HG02571 (cell line): ENCODE measurements at regions not wholly inside any gene's neighbourhood (a gene's known extent, or its start where the extent isn't known, plus 50 kb on each side); places are given as distances from the start of the nearest gene placed in this dataset.

Experiments
- ATAC-seq: cut with Tn5 transposase; IDR thresholded peaks from one replicate; pipeline ENCODE4 v1.9.1; 2021; ENCODE audit warnings: mild to moderate bottlenecking, moderate library complexity; ENCODE audit not compliant: unreplicated experiment

GRCh38 chr1:95369985-95370690 lies 136.1 kb downstream of the RWDD3 start:
- ATAC-seq = no peak

- no peak for ATAC-seq
Observed at GRCh38 chr1:95370691-95371562, 136.9 kb downstream of the RWDD3 start.

GRCh38 chr1:95371666-95372282 lies 137.8 kb downstream of the RWDD3 start:
- ATAC-seq = no peak

GRCh38 chr1:95375174-95375573 lies 141.2 kb downstream of the RWDD3 start:
- ATAC-seq = no peak

GRCh38 chr1:95380909-95381308 lies 146.9 kb downstream of the RWDD3 start:
- no peak for ATAC-seq

- no peak for ATAC-seq
Observed at GRCh38 chr1:95382000-95382786, 148.2 kb downstream of the RWDD3 start.

GRCh38 chr1:95383111-95383510 lies 149.1 kb downstream of the RWDD3 start:
- no peak for ATAC-seq

- ATAC-seq = no peak
Observed at GRCh38 chr1:95384567-95384966, 150.6 kb downstream of the RWDD3 start.

GRCh38 chr1:95386371-95386770 lies 152.4 kb downstream of the RWDD3 start:
- ATAC-seq = no peak

GRCh38 chr1:95386915-95387314 lies 152.9 kb downstream of the RWDD3 start:
- ATAC-seq = no peak

GRCh38 chr1:95388031-95388430 lies 154.0 kb downstream of the RWDD3 start:
- ATAC-seq = no peak

GRCh38 chr1:95393434-95393833 lies 159.4 kb downstream of the RWDD3 start:
- ATAC-seq = no peak

GRCh38 chr1:95396557-95396956 lies 162.5 kb downstream of the RWDD3 start:
- ATAC-seq = no peak

GRCh38 chr1:95402780-95403179 lies 168.8 kb downstream of the RWDD3 start:
- ATAC-seq = no peak

- no peak for ATAC-seq
Observed at GRCh38 chr1:95406279-95406678, 172.3 kb downstream of the RWDD3 start.

GRCh38 chr1:95407131-95407885 lies 173.3 kb downstream of the RWDD3 start:
- no peak for ATAC-seq

GRCh38 chr1:95407886-95408291 lies 173.9 kb downstream of the RWDD3 start:
- ATAC-seq = no peak

- ATAC-seq = no peak
Observed at GRCh38 chr1:95408507-95409136, 174.6 kb downstream of the RWDD3 start.

GRCh38 chr1:95409276-95409675 lies 175.3 kb downstream of the RWDD3 start:
- ATAC-seq = no peak

- ATAC-seq = no peak
Observed at GRCh38 chr1:95409901-95410300, 175.9 kb downstream of the RWDD3 start.
